GM21737 (cell line): ENCODE measurements at regions not wholly inside any gene's neighbourhood (a gene's known extent, or its start where the extent isn't known, plus 50 kb on each side); places are given as distances from the start of the nearest gene placed in this dataset.

Experiments used
- ATAC-seq: cut with Tn5 transposase; IDR thresholded peaks from one replicate; pipeline ENCODE4 v1.9.1; 2021; ENCODE audit warnings: mild to moderate bottlenecking, moderate library complexity; ENCODE audit not compliant: unreplicated experiment

DNA sequence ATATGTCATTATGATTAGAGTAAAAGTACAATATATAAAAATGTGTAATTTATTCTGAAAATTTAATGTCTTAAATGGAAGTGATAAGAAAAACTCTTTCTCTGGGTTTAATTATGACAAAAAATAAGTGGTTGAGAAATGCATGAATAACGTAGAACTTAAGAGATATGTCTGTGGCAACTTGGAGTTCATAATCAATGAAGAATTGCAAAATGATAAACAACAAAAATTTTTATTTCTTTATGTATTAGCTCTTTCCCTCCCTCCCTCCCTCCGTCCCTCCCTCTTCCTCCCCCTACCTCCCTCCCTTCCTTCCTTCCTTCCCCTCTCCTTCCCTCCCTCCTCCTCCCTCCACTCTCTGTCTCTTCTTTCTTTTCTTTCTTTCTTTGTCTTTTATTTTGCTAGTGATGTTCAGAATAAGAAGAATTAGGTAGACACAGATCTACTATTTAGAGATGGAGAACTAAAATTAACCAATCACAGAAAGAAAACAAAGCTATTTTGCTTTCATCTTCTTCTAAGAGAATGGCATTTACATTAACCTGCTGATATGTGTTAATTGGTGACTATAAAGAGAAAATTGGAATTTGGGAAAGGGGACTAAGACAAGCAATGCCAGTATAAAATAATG, 96.3 kb upstream of the PDC start:
- no peak for ATAC-seq

DNA sequence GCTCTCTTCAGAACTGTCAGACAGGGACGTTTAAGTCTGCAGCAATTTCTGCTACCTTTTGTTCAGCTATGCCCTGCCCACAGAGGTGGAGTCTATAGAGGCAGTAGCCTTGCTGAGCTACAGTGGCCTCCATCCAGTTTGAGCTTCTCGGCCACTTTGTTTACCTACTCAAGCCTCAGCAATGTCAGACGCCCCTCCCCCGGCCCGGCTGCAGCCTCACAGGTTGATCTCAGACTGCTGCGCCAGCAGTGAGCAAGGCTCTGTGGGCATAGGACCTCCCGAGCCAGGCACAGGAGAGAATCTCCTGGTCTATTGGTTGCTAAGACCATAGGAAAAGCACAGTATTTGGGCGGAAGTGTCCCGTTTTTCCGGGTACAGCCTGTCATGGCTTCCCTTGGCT, 89.9 kb upstream of the PDC start:
- no peak for ATAC-seq

DNA sequence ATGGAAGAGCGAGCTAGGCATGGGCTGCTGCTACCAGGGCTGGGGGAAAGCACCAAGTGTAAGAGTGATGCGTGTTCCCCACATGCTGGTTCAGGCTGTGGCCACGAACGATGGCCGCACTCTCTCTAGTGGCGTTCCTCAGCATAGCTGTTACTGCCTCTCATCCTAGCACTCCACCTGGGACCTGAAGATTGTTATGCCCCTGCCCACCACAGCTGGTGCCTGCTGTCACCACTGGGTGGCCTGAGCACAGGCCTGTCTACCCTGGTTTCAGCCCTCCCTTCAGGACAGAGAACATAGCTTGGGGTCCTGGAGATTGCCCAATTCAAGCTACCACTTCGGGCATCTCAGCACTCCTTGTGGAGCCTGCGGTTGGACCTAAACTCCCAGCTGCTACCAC, 80.1 kb upstream of the PDC start:
- no peak for ATAC-seq

DNA sequence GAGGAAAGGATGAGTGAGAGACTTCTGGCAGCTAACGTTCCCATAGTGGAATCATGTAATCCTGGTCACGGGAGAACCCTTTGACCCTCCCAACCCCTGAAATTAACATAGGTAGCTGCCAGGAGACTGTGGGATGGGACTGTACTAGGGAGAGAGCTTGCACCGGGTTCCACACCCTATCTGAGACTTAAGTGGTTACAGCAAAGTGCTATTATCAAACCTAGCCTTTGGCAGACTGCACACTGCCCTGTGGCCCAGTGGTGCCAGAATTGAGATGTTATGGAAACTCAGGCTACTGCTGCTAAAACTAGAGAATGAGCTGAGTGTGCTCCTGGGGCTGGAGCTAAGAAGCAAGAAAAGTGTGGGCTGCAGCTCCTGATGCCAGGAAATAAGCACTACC, 79.6 kb upstream of the PDC start:
- no peak for ATAC-seq

DNA sequence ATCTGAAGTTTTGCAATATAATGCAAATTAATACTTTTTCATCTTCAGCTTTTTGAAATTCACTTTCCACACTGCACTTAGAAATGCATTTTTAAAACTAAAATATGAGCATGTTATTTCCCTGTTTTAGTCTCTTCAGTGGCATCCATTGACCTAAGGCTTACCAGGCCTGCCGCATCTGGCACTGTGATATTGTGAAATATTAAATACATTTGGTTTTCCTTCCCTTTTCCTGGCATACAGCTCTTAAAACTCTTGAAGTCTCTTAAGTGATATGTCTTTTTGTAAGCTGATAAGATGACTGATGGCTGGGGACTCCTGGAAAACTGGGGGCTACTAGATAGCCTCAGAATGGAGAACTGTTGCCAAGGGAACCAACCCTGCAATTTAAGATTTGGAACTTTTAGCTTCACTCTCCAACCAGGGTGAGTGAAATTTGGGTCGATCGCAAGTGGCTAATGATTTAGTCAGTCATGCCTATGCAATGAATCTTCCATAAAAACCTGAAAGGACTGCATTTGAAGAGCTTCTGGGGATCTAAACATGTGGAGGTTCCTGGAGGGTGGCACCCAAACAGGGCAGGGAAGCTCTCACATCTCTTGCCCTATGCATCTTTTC, 75.5 kb upstream of the PDC start:
- no peak for ATAC-seq

DNA sequence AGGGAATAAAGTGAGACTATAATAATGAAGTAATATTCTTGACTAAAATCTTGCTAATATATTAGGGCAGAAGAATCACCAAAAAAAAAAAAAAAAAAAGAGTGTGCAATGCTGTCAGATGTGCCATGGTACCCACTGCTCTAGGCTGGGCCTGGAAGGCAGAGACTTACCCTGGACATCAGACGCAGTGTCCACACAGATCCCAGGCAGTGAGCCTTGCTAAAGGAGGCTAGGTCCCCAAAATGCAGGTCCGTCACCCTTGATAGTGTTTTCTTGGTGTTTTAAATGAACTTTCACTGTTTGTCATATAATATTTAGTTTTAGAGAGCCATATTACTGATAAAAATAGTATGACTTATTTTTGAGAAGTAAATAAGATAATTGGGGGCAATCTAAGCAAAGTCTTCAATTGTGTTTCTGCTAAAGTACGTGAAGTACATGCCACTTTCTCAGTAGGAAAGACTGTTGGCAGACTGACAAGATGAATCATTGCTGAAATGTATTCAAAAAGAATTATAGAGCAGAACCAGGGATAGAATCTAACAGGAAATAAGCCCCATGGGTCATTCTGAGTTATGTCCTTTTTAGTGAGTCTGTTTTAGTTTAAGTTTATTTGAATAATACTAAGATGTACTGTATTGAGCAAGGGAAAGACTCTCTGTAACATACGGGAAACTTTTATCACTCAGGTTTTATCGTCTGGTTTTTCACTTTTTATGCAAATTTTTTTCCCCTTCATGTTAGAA, 74.6 kb upstream of the PDC start:
- no peak for ATAC-seq

DNA sequence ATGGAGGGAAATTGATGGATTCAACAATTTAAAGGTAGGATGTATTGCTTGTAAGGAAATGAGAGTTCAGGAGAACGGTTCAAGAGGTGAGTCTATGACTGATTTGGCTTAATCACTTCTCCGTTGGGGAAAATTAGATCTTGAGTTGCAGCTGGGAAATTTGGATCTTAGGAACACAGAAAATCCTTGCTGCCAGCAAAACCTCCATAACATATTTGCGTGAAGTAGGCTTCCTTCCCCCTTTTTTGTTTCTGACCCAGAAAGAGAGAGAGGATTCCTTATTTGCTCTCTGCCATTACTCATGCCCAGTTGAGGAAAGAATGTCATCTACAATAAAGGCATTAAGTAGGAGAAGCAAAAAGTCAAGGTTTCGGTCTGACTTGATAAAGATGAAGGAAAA, 73.5 kb upstream of the PDC start:
- no peak for ATAC-seq

DNA sequence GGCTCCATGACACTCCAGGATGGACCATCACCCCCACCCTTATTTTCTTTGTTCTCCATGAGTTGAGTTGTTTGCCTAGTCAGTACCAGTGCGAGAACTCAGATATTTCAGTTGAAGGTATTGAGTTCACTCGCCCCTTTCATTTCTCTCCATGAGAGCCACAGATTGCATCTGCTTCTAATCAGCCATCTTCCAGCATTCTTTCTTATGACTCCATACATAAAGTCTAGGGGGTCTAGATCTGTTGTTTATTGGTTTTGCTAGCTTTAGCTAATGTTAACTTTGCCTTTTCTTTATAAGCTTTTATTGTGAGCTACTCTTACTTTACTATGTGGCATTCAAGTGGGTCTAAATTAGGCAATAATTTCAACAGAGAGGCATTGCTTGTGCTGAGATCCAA, 71.6 kb upstream of the PDC start:
- ATAC-seq = no peak

DNA sequence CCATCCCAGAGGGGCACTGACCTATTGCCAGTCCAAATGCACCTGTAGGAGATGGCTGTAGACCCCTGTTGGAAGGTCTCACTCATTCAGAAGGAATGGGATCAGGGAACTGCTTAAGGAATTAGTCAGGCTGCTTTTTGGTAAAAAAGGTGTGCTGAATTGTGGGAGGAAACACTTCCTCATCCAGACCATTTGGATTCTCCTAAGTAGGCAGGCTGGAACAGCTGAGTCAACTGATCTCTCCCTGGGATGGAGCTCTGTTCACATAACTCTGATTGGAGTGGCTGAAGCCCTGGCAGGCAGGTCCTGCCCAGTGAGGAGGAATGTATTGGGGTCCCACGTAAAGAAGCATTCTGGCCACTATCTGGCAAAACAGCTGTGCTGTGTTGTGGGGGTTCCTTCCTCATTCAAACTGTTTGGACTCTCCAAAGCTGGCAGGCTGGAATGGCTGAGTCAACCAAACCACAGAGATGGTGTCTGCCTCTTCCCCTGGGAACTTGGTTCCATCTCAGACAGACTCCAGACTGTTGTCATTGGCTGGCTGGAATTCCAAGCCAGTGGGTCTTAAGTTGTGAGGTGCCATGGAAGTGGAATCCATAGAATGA, 70.7 kb upstream of the PDC start:
- no peak for ATAC-seq

DNA sequence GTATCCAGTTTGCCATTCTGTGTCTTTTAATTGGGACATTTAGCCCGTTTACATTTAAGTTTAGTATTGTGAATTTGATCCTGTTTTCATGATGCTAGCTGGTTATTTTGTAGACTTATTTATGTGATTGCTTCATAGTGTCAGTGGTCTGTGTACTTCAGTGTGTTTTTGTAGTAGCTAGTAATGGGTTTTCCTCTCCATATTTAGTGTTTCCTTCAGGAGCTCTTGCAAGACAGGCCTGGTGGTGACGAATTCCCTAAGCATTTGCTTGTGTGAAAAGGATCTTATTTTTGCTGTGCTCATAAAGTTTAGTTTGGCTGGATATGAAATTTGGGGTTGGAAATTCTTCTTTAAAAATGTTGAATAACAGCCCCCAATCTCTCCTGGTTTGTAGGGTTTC, 69.2 kb upstream of the PDC start:
- ATAC-seq = no peak

DNA sequence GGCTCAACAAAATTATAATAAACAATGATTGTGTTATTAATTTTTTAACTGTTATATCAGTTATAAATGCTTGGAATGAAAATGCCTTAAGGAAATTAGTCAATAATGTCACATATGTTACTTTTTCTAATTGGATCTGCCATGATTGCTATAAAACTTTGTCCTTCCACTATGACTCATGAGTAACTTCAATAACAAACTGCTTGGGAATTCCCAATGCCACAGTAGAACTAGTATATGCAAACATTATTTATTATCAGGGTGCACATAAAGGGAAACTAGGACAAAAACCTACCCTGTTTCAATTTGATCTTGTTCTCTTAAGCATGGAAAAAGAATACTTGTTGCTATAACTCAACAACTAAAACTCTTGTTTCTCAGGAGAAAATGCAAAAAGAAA, 59.1 kb upstream of the PDC start:
- ATAC-seq = no peak

DNA sequence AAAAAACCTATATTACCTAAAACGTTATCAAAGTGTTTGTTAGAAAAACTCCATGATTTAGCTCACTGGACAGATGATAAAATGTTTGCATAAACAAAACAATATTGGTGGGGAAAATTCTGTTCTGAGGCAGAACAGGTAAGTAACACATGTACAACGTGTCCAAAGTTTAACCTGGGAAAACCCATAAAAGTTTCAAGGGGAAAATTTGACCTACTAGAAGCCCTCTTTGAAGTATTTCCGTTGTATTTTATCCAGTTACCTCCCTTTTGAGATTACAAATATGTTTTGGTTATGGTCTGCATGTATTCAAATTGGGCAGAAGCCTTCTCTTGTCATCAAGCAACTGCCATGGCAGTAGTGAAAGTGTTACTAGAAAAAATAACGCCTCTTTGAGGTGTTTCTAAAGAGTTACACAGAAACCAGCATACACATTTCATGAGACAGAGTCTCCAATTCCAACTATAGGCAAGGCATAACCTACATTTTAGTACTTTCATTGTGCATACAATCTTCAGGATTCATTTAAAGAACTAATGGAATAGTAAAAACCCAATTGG, 58.0 kb upstream of the PDC start:
- ATAC-seq = no peak

DNA sequence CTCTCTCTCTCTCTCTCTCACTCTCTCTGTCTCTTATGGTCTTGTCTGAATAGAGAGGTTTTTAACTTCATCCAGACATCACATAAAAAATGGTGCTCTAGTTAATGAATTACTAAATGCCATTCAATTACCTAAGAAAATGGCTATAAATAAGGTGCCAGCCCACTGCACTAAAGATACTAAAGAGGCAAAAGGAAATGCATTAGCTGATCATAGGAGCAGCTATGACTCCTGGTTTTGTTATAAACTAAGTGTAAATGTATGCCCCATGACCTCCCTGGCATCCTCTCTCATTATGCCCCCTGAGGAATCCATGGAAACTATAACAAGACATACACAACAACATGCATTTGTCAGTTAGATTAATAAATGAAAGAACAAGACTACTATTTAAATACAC, 57.5 kb upstream of the PDC start:
- no peak for ATAC-seq

DNA sequence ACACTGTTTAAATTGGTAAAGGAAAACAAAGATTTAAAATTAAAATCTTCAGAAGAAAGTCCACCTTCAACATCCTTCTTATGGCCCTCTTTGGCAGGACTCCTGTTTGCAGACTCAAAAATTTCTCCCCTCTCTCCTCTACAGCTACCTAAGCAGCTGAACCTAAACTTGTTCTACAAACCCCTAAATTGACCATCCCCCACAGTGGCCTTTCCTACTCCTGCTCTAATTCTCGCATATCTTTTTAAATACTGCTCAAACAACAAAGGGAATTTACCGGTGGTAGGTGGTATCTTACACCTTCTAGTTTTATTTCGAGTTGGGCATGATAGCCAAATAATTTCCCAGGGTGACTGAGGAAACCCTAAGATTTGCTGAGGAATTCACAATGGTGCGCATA, 53.5 kb upstream of the PDC start:
- ATAC-seq = no peak

DNA sequence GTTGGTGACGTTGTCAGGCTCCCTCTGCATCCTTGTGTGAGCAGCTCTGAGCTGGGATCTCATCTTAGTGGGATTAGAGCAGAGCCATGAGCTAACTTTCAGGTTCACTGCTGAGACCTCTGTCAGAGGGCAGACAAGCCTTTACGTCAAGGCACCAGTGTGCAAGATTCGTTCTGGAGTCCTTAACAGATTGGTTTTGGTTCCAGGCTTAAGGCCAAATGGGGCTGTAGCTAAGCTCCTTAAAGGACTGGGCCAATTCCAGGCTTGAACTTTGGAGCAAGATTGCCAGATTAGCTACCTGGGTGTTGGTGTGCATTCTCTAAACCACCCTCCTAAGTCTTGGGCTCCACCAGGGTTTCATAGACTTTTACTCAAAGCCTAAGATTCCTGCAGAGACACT, 52.6 kb upstream of the PDC start:
- ATAC-seq = no peak

DNA sequence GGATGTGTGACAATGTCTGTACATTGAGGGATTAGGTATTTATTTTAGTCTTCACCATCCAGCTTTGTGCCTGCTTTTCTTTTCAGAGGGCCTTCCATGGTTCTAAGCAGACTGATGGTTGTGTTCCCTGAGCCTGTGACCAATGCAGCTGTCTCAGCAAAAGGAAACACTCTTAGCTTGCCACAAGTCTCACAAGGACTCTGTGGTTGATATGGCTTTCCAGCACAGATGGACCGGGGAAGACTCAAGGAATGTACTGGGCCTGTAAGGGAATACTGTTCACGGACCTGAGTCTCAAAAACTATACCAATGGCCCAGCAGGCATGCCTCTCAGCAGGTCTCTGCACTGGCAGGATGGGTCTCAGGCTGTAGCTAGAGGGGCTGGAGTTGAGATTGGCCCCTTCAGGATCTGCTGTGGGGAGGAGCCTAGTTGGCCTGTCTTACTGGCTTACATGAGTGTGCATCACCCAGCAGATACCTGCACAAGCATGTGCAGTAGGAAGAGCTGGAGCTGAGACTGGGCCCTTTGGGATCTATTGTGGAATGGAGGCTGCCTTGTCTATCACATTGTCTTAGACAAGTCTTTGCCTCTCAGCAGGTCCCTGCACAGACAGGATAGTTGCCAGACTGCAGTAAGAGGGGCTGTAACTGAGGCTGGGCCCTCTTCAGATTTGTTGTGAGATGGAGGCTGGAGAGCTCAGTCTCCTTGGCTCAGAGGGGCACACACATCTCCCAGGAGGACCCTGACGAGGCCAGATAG, 52.0 kb upstream of the PDC start:
- ATAC-seq = no peak

DNA sequence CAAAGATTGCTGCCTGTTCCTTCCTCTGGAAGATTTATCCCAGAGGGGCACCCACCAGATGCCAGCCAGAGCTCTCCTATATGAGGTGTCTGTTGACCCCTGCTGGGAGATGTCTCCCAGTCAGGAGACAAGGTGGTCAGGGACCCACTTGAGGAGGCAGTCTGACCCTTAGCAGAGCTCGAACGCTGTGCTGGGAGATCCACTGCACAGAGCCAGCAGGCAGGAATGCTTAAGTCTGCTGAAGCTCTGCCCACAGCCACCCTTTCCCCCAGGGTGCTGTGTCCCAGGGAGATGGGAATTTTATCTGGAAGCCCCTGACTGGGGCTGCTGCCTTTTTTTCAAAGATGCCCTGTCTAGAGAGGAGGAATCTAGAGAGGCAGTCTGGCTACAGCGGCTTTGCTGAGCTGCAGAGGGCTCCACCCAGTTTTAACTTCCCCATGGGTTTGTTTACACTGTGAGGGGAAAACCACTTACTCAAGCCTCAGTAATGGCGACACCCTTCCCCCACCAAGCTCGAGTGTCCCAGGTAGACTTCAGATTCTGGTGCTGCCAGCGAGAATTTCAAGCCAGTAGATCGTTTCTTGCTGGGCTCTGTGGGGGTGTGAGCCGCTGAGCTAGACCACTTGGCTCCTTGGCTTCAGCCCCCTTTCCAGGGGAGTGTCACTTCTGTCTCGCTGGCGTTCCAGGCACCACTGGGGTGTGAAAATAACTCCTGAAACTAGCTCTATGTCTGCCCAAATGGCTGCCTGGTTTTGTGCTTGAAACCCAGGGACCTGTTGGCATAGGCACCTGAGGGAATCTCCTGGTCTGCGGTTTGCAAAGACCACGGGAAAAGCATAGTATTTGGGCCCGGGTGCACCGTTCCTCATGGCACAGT, 51.1 kb upstream of the PDC start:
- peak; percentile 67 for ATAC-seq
